ENCODE measurements at regions not wholly inside any gene's neighbourhood (a gene's known extent, or its start where the extent isn't known, plus 50 kb on each side); places are given as distances from the start of the nearest gene placed in this dataset.

- H3K36me3 ChIP-seq (ENCODE audit: insufficient read depth) = no peaks in the 10 kb centered on the region
- no peak overlapping the region for H3K4me3 ChIP-seq (ENCODE audit: low read depth, low read length)
- no peak overlapping the region for H3K27ac ChIP-seq (ENCODE audit: low read depth)
- DNase-seq (ENCODE audit: extremely low spot score) = no peak
- WGBS = 72% methylated on average over 2 of the region's 2 CpGs
- H3K4me1 ChIP-seq (ENCODE audit: insufficient read depth) = no peaks in the 10 kb centered on the region
These were observed 95.7 kb upstream of the BAIAP2L1 start for GRCh38 chr7:98496618-98497017.

- H3K27ac ChIP-seq (ENCODE audit: low read depth) = no peak overlapping the region
- no peak overlapping the region for H3K4me3 ChIP-seq (ENCODE audit: low read depth, low read length)
- 82% methylated on average over 11 of the region's 11 CpGs for WGBS
- DNase-seq (ENCODE audit: extremely low spot score) = no peak
- H3K36me3 ChIP-seq (ENCODE audit: insufficient read depth) = no peaks in the 10 kb centered on the region
- H3K4me1 ChIP-seq (ENCODE audit: insufficient read depth) = no peaks in the 10 kb centered on the region
These were observed 94.5 kb upstream of the BAIAP2L1 start for GRCh38 chr7:98495200-98495955.

GRCh38 chr7:98493030-98493778 lies 92.3 kb upstream of the BAIAP2L1 start:
- H3K4me1 ChIP-seq (ENCODE audit: insufficient read depth) = no peaks in the 10 kb centered on the region
- DNase-seq (ENCODE audit: extremely low spot score) = no peak
- no peaks in the 10 kb centered on the region for H3K36me3 ChIP-seq (ENCODE audit: insufficient read depth)
- 74% methylated on average over 21 of the region's 21 CpGs for WGBS
- no peak overlapping the region for H3K27ac ChIP-seq (ENCODE audit: low read depth)
- no peak overlapping the region for H3K4me3 ChIP-seq (ENCODE audit: low read depth, low read length)

DNA sequence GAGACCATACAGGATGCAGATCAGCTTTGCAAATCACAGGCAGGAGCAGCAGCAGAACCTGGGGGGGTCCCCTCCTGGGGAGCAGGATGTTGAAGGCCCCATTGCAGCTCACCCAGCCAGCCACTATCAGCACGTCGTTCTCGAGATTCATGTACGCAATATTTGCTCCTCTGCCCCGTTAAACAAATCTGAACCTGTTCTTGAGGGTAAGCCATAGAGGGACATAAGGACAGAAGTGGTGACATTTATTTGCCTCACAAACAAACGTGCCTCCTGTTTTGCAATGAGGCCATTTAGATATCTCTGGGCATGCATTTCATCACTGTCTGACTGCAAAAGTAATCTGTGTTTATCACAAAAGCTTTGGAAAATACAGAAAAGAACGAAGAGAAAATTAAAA lies 87.3 kb upstream of the BAIAP2L1 start:
- Histone ChIP-seq H3K36me3 (ENCODE audit: insufficient read depth) (no peaks in the 10 kb centered on the region), H3K27ac (ENCODE audit: low read depth) (no peak overlapping the region), H3K4me3 (ENCODE audit: low read depth, low read length) (no peak overlapping the region), H3K4me1 (ENCODE audit: insufficient read depth) (no peaks in the 10 kb centered on the region)
- peak; percentile 46 for DNase-seq (ENCODE audit: extremely low spot score)
- 30% methylated on average over 7 of the region's 7 CpGs for WGBS

DNA sequence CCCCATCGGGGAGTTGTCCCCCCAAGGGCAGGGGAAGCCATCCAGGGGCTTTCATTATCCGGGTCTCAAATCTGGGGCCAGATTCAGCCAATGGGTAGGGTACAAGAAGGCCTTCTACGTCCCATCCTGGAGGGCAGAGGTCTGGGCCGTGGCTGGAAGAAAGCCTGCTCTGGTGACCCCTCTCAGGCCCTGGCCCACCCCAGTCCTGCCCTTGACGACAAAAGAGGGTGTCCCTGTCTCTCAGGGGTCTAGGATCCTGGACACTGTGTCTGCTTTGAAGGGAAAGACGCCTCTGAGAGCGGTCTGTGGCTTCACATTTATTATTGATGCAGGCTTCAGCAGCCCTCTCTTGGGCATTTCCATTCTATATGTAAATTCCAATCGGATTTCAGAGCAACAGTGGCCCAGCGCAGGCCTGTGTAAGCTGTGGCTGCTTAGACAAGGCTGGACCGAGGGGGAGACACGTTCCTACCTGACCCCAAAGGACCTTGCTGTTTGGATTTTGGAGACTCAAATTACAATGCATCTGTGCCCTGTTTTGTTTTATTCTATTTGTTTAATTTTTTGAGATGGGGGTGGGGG lies 83.2 kb upstream of the BAIAP2L1 start:
- Histone ChIP-seq H3K4me3 (ENCODE audit: low read depth, low read length) (no peak overlapping the region), H3K27ac (ENCODE audit: low read depth) (no peak overlapping the region), H3K4me1 (ENCODE audit: insufficient read depth) (no peaks in the 10 kb centered on the region), H3K36me3 (ENCODE audit: insufficient read depth) (no peaks in the 10 kb centered on the region)
- DNase-seq (ENCODE audit: extremely low spot score) = no peak
- 75% methylated on average over 11 of the region's 11 CpGs for WGBS

DNA sequence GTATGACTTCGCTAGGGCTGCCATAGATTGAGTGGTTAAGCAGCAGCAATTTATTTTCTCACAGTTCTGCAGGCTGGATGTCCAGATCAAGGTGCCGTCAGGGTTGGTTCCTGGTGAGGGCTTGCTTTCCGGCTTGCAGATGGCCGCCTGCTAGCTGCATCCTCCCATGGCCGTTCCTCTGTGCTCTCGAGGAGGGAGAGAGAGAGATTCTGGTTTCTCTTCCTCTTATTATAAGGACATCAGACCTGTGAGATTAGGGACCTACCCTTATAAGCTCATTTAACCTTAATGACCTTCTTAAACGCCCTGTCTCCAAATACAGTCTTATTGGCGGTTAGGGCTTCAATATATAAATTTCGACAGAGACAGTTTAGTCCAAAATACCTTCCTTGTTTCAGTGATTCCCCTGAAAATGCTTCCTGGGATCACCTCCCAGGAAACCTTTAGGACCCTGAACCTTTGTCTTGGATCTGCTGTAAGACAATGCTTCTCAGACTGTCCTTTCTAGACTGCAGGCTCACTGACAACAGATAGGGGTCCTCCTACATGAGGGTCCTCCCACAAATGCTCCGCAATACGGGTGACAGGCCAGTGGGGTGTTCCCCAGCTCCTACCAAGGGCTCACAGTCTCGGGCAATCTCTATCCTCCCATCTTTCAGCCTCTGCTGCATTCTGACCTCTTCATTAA lies 82.5 kb upstream of the BAIAP2L1 start:
- WGBS = 80% methylated on average over 12 of the region's 12 CpGs
- no peak overlapping the region for H3K27ac ChIP-seq (ENCODE audit: low read depth)
- no peak for DNase-seq (ENCODE audit: extremely low spot score)

DNA sequence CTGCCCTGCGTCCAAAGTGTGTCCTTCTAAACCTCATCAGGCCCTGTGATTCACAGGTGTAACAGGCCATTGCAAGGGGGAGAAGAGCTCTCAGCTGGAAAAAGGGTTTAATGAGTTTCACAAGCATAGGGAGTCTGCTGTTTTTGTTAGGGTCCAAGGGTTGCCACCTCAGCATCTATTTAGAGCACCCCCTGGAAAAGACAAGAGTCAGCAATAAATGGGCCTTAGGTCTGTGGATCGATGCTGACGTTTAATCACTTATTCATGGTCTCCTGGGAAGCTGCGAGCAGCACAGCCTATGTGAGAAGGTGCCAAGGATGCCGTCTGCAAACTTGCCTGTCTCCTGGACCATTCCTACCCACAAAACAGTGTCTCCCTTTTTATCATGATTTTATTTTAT lies 78.4 kb upstream of the BAIAP2L1 start:
- 88% methylated on average over 5 of the region's 5 CpGs for WGBS
- Histone ChIP-seq H3K4me1 (ENCODE audit: insufficient read depth) (no peaks in the 10 kb centered on the region), H3K27ac (ENCODE audit: low read depth) (no peak overlapping the region), H3K4me3 (ENCODE audit: low read depth, low read length) (no peak overlapping the region), H3K36me3 (ENCODE audit: insufficient read depth) (no peaks in the 10 kb centered on the region)
- DNase-seq (ENCODE audit: extremely low spot score) = no peak

More for the DNA sequence above, 82.5 kb upstream of the BAIAP2L1 start:
- H3K4me3 ChIP-seq (ENCODE audit: low read depth, low read length) = no peak overlapping the region
- H3K36me3 ChIP-seq (ENCODE audit: insufficient read depth) = no peaks in the 10 kb centered on the region
- no peaks in the 10 kb centered on the region for H3K4me1 ChIP-seq (ENCODE audit: insufficient read depth)

GRCh38 chr7:98475352-98475751 lies 74.5 kb upstream of the BAIAP2L1 start:
- Histone ChIP-seq H3K27ac (ENCODE audit: low read depth) (no peak overlapping the region), H3K4me1 (ENCODE audit: insufficient read depth) (no peaks in the 10 kb centered on the region), H3K4me3 (ENCODE audit: low read depth, low read length) (no peak overlapping the region), H3K36me3 (ENCODE audit: insufficient read depth) (no peaks in the 10 kb centered on the region)
- 89% methylated on average over 3 of the region's 3 CpGs for WGBS
- DNase-seq (ENCODE audit: extremely low spot score) = no peak

- Histone ChIP-seq H3K36me3 (ENCODE audit: insufficient read depth) (no peaks in the 10 kb centered on the region), H3K27ac (ENCODE audit: low read depth) (no peak overlapping the region), H3K4me3 (ENCODE audit: low read depth, low read length) (no peak overlapping the region), H3K4me1 (ENCODE audit: insufficient read depth) (no peaks in the 10 kb centered on the region)
- DNase-seq (ENCODE audit: extremely low spot score) = no peak
- 95% methylated on average over 7 of the region's 7 CpGs for WGBS
These were observed 73.7 kb upstream of the BAIAP2L1 start for GRCh38 chr7:98474558-98474957.

DNA sequence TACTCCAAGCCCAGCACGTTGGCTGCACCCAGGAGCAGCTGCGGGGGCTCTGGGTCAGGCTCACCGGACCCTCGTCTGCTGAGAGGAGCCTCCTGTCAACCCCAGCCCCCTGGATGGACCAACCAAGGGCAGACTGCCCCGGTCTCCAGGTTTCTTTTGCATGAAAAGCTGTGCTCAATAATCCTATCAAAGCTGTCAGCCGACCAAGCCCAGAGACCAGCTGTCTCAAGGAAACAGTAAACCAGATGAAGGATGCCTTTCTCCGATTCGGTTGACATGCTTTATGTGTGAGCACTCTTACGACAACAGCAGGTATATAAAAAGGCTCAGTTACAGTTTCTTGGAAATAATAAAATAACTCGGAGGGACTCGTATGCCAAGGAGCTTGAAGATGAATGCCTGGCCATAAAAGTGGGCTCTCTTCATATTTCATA lies 71.6 kb upstream of the BAIAP2L1 start:
- Histone ChIP-seq H3K4me3 (ENCODE audit: low read depth, low read length) (no peak overlapping the region), H3K4me1 (ENCODE audit: insufficient read depth) (no peaks in the 10 kb centered on the region), H3K27ac (ENCODE audit: low read depth) (no peak overlapping the region), H3K36me3 (ENCODE audit: insufficient read depth) (no peaks in the 10 kb centered on the region)
- DNase-seq (ENCODE audit: extremely low spot score) = no peak
- WGBS = 31% methylated on average over 11 of the region's 11 CpGs

GRCh38 chr7:98470485-98471240 lies 69.8 kb upstream of the BAIAP2L1 start:
- H3K27ac ChIP-seq (ENCODE audit: low read depth) = no peak overlapping the region
- no peaks in the 10 kb centered on the region for H3K36me3 ChIP-seq (ENCODE audit: insufficient read depth)
- DNase-seq (ENCODE audit: extremely low spot score) = no peak
- WGBS = 3% methylated on average over 48 of the region's 48 CpGs
- H3K4me3 ChIP-seq (ENCODE audit: low read depth, low read length) = peak overlapping the region; percentile 9
- no peaks in the 10 kb centered on the region for H3K4me1 ChIP-seq (ENCODE audit: insufficient read depth)

- 78% methylated on average over 1 of the region's 1 CpG for WGBS
- no peaks in the 10 kb centered on the region for H3K36me3 ChIP-seq (ENCODE audit: insufficient read depth)
- H3K4me1 ChIP-seq (ENCODE audit: insufficient read depth) = no peaks in the 10 kb centered on the region
- no peak for DNase-seq (ENCODE audit: extremely low spot score)
- no peak overlapping the region for H3K27ac ChIP-seq (ENCODE audit: low read depth)
- H3K4me3 ChIP-seq (ENCODE audit: low read depth, low read length) = no peak overlapping the region
These were observed 68.2 kb upstream of the BAIAP2L1 start for GRCh38 chr7:98469088-98469487.

Measured in urinary bladder (tissue), 3 donors.